ENCODE measurements at regions not wholly inside any gene's neighbourhood (a gene's known extent, or its start where the extent isn't known, plus 50 kb on each side); places are given as distances from the start of the nearest gene placed in this dataset.
"Not testable (repeated sequence)": the region's sequence is repeated elsewhere in the genome, so short reads cannot be mapped to it uniquely, and the experiment has no call there.

DNA sequence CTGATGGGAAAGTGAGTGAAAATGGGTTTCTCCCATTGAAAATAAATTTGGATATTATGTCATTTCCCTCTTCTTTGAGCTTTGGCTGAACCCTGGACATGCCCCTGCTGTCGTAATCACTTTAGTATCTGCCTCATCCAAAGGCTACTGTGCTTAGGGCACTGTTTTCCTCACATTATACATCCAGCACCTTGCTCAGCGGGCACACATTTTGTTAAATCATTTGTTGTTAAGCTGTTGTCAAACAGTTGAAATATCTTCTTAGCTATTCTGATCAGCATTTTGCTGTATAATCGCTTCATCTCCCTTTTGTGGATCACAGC, 352.7 kb upstream of the CD180 start:
- H3K27me3 Mint-ChIP-seq: no peaks in the 10 kb centered on the region
- POLR2A ChIA-PET: no interaction called here
- ATAC-seq (no peak), DNase-seq (no peak)
- no peak overlapping the region for H3K4me3 Mint-ChIP-seq
- H3K9me3 Mint-ChIP-seq: no peaks in the 10 kb centered on the region
- no peaks in the 10 kb centered on the region for H3K36me3 Mint-ChIP-seq (ENCODE audit: low read depth)
- no peak overlapping the region for H3K27ac Mint-ChIP-seq
- peaks cover 8% of the 10 kb centered on the region for H3K4me1 Mint-ChIP-seq (ENCODE audit: low read depth)
- intact Hi-C loops (cut with micrococcal nuclease): no loop called here
- no peak for TF ChIP-seq CTCF (IDR thresholded peaks at IDR 0.05)
- CTCF ChIA-PET: no interaction called here

GRCh38 chr5:67548520-67549295, 352.1 kb upstream of the CD180 start:
- Mint-ChIP-seq H3K27ac (no peak overlapping the region), H3K27me3 (no peaks in the 10 kb centered on the region), H3K4me3 (no peak overlapping the region), H3K36me3 (ENCODE audit: low read depth) (no peaks in the 10 kb centered on the region), H3K9me3 (no peaks in the 10 kb centered on the region), H3K4me1 (ENCODE audit: low read depth) (peaks cover 8% of the 10 kb centered on the region)
- intact Hi-C loops (cut with micrococcal nuclease): no loop called here
- ChIA-PET POLR2A (no interaction called here), CTCF (no interaction called here)
- TF ChIP-seq CTCF (IDR thresholded peaks at IDR 0.05): no peak
- ATAC-seq: no peak
- DNase-seq: no peak

DNA sequence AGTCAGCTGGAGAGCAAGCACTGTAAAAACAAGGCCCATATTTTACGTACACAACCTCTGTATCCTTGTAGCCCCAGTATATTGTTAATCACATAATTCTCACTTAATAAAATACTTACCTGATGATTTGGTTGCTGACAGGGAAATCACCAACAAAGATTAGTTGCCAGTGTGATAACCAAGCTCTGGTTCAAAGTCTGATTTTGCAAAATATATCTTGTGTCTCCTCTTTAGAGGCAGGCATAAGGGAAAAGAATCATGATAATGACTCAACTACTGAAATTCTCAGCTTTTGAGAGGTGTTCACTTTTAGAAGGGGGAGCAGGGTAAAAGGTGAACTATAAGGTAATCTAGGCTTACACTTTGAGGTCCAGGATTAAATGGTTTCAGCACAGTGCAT, 351.1 kb upstream of the CD180 start:
- POLR2A ChIA-PET: no interaction called here

DNA sequence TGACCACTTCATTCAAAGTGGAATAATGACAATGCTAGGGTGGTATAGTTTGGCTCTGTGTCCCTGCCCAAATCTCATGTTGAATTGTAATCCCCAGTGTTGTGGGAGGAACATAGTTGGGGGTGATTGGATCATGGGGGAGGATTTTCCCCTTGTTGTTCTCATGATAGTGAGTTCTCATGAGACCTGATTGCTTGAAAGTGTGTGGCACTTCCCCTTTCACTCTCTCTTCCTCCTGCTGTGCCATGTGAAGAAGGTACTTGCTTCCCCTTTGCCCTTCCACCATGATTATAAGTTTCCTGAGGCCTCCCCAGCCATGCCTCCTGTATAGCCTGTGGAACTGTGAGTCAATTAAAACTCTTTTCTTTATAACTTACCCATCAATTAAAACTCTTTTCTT, 348.3 kb upstream of the CD180 start:
- intact Hi-C loops (cut with micrococcal nuclease); CTCF ChIA-PET; H3K4me1 Mint-ChIP-seq (ENCODE audit: low read depth); H3K36me3 Mint-ChIP-seq (ENCODE audit: low read depth); H3K9me3 Mint-ChIP-seq; DNase-seq; H3K27me3 Mint-ChIP-seq; ATAC-seq; H3K4me3 Mint-ChIP-seq; H3K27ac Mint-ChIP-seq; POLR2A ChIA-PET: not testable (repeated sequence)

More for the DNA sequence above, 351.1 kb upstream of the CD180 start:
- H3K36me3 Mint-ChIP-seq (ENCODE audit: low read depth): no peaks in the 10 kb centered on the region
- no peak for TF ChIP-seq CTCF (IDR thresholded peaks at IDR 0.05)
- ATAC-seq (no peak), DNase-seq (no peak)
- H3K4me3 Mint-ChIP-seq: no peak overlapping the region
- peaks cover 8% of the 10 kb centered on the region for H3K4me1 Mint-ChIP-seq (ENCODE audit: low read depth)
- intact Hi-C loops (cut with micrococcal nuclease): no loop called here
- H3K27ac Mint-ChIP-seq: no peak overlapping the region
- no peaks in the 10 kb centered on the region for H3K27me3 Mint-ChIP-seq
- H3K9me3 Mint-ChIP-seq: no peaks in the 10 kb centered on the region
- CTCF ChIA-PET: no interaction called here

GRCh38 chr5:67543720-67544270, 347.2 kb upstream of the CD180 start:
- H3K27me3 Mint-ChIP-seq: no peaks in the 10 kb centered on the region
- DNase-seq (no peak), ATAC-seq (no peak)
- ChIA-PET CTCF (no interaction called here), POLR2A (no interaction called here)
- H3K4me1 Mint-ChIP-seq (ENCODE audit: low read depth): peaks cover 10% of the 10 kb centered on the region
- no peak overlapping the region for H3K4me3 Mint-ChIP-seq
- no peaks in the 10 kb centered on the region for H3K36me3 Mint-ChIP-seq (ENCODE audit: low read depth)
- H3K27ac Mint-ChIP-seq: no peak overlapping the region
- intact Hi-C loops (cut with micrococcal nuclease): no loop called here
- H3K9me3 Mint-ChIP-seq: no peaks in the 10 kb centered on the region
- TF ChIP-seq CTCF (IDR thresholded peaks at IDR 0.05): no peak
